ENCODE measurements at regions not wholly inside any gene's neighbourhood (a gene's known extent, or its start where the extent isn't known, plus 50 kb on each side); places are given as distances from the start of the nearest gene placed in this dataset.
"Not testable (repeated sequence)": the region's sequence is repeated elsewhere in the genome, so short reads cannot be mapped to it uniquely, and the experiment has no call there.

- DNase-seq (ENCODE audit: low read depth in 3 of 3) = no peak
These were observed 611.9 kb upstream of the ADAMTS5 start for GRCh38 chr21:27578741-27579265.

- no peak for DNase-seq (ENCODE audit: low read depth in 3 of 3)
These were observed 605.8 kb upstream of the ADAMTS5 start for GRCh38 chr21:27572696-27573095.

- DNase-seq (ENCODE audit: low read depth in 3 of 3) = no peak
These were observed 604.8 kb upstream of the ADAMTS5 start for GRCh38 chr21:27571706-27572105.

GRCh38 chr21:27570306-27570868 lies 603.5 kb upstream of the ADAMTS5 start:
- no peak for DNase-seq (ENCODE audit: low read depth in 3 of 3)

GRCh38 chr21:27569831-27570230 lies 602.9 kb upstream of the ADAMTS5 start:
- DNase-seq (ENCODE audit: low read depth in 3 of 3) = no peak

- DNase-seq (ENCODE audit: low read depth in 3 of 3) = no peak
These were observed 602.2 kb upstream of the ADAMTS5 start for GRCh38 chr21:27569091-27569490.

GRCh38 chr21:27567381-27567780 lies 600.5 kb upstream of the ADAMTS5 start:
- no peak for DNase-seq (ENCODE audit: low read depth in 3 of 3)

GRCh38 chr21:27566521-27566920 lies 599.6 kb upstream of the ADAMTS5 start:
- DNase-seq (ENCODE audit: low read depth in 3 of 3) = no peak

GRCh38 chr21:27565364-27565763 lies 598.5 kb upstream of the ADAMTS5 start:
- no peak for DNase-seq (ENCODE audit: low read depth in 3 of 3)

GRCh38 chr21:27564684-27565301 lies 597.9 kb upstream of the ADAMTS5 start:
- DNase-seq (ENCODE audit: low read depth in 3 of 3) = no peak

GRCh38 chr21:27562303-27562702 lies 595.4 kb upstream of the ADAMTS5 start:
- DNase-seq (ENCODE audit: low read depth in 3 of 3) = no peak

- DNase-seq (ENCODE audit: low read depth in 3 of 3) = no peak
These were observed 594.2 kb upstream of the ADAMTS5 start for GRCh38 chr21:27561116-27561515.

- DNase-seq (ENCODE audit: low read depth in 3 of 3) = no peak
These were observed 590.5 kb upstream of the ADAMTS5 start for GRCh38 chr21:27557356-27557755.

- no peak for DNase-seq (ENCODE audit: low read depth in 3 of 3)
These were observed 589.1 kb upstream of the ADAMTS5 start for GRCh38 chr21:27555996-27556395.

- no peak for DNase-seq (ENCODE audit: low read depth in 3 of 3)
These were observed 583.4 kb upstream of the ADAMTS5 start for GRCh38 chr21:27550287-27550686.

GRCh38 chr21:27548486-27548885 lies 581.6 kb upstream of the ADAMTS5 start:
- no peak for DNase-seq (ENCODE audit: low read depth in 3 of 3)

GRCh38 chr21:27545754-27546349 lies 579.0 kb upstream of the ADAMTS5 start:
- no peak for DNase-seq (ENCODE audit: low read depth in 3 of 3)

- DNase-seq (ENCODE audit: low read depth in 3 of 3) = not testable (repeated sequence)
These were observed 575.2 kb upstream of the ADAMTS5 start for GRCh38 chr21:27542126-27542525.

- DNase-seq (ENCODE audit: low read depth in 3 of 3) = no peak
These were observed 569.4 kb upstream of the ADAMTS5 start for GRCh38 chr21:27536319-27536718.

GRCh38 chr21:27535188-27535587 lies 568.3 kb upstream of the ADAMTS5 start:
- DNase-seq (ENCODE audit: low read depth in 3 of 3) = no peak

- no peak for DNase-seq (ENCODE audit: low read depth in 3 of 3)
These were observed 567.3 kb upstream of the ADAMTS5 start for GRCh38 chr21:27534206-27534605.

GRCh38 chr21:27532076-27532475 lies 565.2 kb upstream of the ADAMTS5 start:
- no peak for DNase-seq (ENCODE audit: low read depth in 3 of 3)

GRCh38 chr21:27528697-27529096 lies 561.8 kb upstream of the ADAMTS5 start:
- no peak for DNase-seq (ENCODE audit: low read depth in 3 of 3)

All from stimulated activated CD4-positive, alpha-beta T cell treated with anti-CD3 and anti-CD28 coated beads, TNF-alpha, amount 100 ng/mL, for 48 hours (primary cell).